K562 (cell line): ENCODE measurements at regions not wholly inside any gene's neighbourhood (a gene's known extent, or its start where the extent isn't known, plus 50 kb on each side); places are given as distances from the start of the nearest gene placed in this dataset.

Source experiments
- EHMT2 ChIP-seq: fragments of 450-650 bp; IDR thresholded peaks from 2 replicates; pipeline ENCODE4 v1.6.1; 2018; ENCODE audit warnings: antibody characterized with exemption
- ELK1 ChIP-seq: sonication (generic); formaldehyde crosslinking; IDR thresholded peaks from 2 replicates; pipeline ENCODE4 v1.8.1; 2022; ENCODE audit warnings: missing genetic modification reagents
- KLF1 ChIP-seq: fragments of 450-650 bp; IDR thresholded peaks from 2 replicates; pipeline ENCODE4 v1.6.1; 2016; ENCODE audit warnings: missing genetic modification characterization, missing compliant biosample characterization
- PHF20 ChIP-seq: fragments of 450-650 bp; IDR thresholded peaks from 2 replicates; pipeline ENCODE4 v1.6.1; 2018; ENCODE audit not compliant: partially characterized antibody
- POU5F1 ChIP-seq: fragments of 150-350 bp; IDR thresholded peaks from 2 replicates; pipeline ENCODE4 v1.6.1; 2014; ENCODE audit warnings: borderline replicate concordance, low read length, low read depth, mild to moderate bottlenecking; ENCODE audit not compliant: partially characterized antibody
- RBBP5 ChIP-seq: fragments of 200-600 bp; sonication (generic); IDR thresholded peaks from 2 replicates; pipeline ENCODE4 v1.6.1; 2012; ENCODE audit warnings: borderline replicate concordance, mild to moderate bottlenecking, low read length, control low read depth, inconsistent platforms; ENCODE audit not compliant: insufficient read depth, poor library complexity, severe bottlenecking
- RREB1 ChIP-seq: fragments of 250-450 bp; sonication (Bioruptor Pico); IDR thresholded peaks from 2 replicates; pipeline ENCODE4 v1.4.0; 2020
- ZNF408 ChIP-seq: fragments of 250-450 bp; sonication (Bioruptor Pico); IDR thresholded peaks from 2 replicates; pipeline ENCODE4 v1.4.0; 2020; ENCODE audit warnings: low read depth, mild to moderate bottlenecking, moderate library complexity
- TF ChIP-seq, protein P1 (sequence below): IDR thresholded peaks from 2 replicates; pipeline ENCODE4 v1.6.1; 2014; ENCODE audit warnings: antibody characterized with exemption
- TF ChIP-seq, protein P2 (sequence below): fragments of 450-650 bp; IDR thresholded peaks from 2 replicates; pipeline ENCODE4 v1.6.1; 2017; ENCODE audit warnings: antibody characterized with exemption

DNA sequence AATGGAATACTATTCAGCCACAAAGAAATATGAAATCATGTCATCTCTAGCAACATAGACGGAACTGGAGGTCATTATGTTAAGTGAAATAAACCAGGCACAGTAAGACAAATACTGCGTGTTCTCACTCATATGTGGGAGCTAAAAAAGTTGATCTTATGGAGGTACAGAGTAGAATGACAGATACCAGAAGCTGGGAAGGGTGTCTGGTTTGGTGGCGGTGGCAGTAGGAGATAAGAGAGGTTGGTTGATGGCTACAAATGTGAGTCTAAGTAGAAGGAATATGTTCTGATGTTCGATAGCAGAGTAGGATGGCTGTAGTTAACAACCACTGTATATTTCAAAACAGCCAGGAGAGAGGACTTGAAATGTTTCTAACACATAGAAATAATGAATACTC lies 121.6 kb downstream of the PLPPR4 start (continued):
- TF ChIP-seq RREB1 (CRISPR knock-in tag) (no peak), EHMT2 (no peak), RBBP5 (no peak), ZNF408 (CRISPR knock-in tag) (no peak), PHF20 (no peak), POU5F1 (no peak), ELK1 (CRISPR knock-in tag) (no peak), KLF1 (tag) (no peak)
- TF ChIP-seq, protein P1, sequence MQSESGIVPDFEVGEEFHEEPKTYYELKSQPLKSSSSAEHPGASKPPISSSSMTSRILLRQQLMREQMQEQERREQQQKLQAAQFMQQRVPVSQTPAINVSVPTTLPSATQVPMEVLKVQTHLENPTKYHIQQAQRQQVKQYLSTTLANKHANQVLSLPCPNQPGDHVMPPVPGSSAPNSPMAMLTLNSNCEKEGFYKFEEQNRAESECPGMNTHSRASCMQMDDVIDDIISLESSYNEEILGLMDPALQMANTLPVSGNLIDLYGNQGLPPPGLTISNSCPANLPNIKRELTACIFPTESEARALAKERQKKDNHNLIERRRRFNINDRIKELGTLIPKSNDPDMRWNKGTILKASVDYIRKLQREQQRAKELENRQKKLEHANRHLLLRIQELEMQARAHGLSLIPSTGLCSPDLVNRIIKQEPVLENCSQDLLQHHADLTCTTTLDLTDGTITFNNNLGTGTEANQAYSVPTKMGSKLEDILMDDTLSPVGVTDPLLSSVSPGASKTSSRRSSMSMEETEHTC: no peak
- TF ChIP-seq, protein P2, sequence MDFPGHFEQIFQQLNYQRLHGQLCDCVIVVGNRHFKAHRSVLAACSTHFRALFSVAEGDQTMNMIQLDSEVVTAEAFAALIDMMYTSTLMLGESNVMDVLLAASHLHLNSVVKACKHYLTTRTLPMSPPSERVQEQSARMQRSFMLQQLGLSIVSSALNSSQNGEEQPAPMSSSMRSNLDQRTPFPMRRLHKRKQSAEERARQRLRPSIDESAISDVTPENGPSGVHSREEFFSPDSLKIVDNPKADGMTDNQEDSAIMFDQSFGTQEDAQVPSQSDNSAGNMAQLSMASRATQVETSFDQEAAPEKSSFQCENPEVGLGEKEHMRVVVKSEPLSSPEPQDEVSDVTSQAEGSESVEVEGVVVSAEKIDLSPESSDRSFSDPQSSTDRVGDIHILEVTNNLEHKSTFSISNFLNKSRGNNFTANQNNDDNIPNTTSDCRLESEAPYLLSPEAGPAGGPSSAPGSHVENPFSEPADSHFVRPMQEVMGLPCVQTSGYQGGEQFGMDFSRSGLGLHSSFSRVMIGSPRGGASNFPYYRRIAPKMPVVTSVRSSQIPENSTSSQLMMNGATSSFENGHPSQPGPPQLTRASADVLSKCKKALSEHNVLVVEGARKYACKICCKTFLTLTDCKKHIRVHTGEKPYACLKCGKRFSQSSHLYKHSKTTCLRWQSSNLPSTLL: no peak
